ENCODE measurements at regions not wholly inside any gene's neighbourhood (a gene's known extent, or its start where the extent isn't known, plus 50 kb on each side); places are given as distances from the start of the nearest gene placed in this dataset.

GRCh38 chr20:11436113-11436905 is 481.4 kb upstream of the BTBD3 start:
- TF ChIP-seq CTCF (IDR thresholded peaks at IDR 0.05; ENCODE audit: low read length, missing control alignments): no peak
- DNase-seq (ENCODE audit: low read depth): no peak
- no peak overlapping the region for H3K4me3 ChIP-seq (replicated peaks; ENCODE audit: low read depth, low read length)

- H3K4me3 ChIP-seq (replicated peaks; ENCODE audit: low read depth, low read length): no peak overlapping the region
- TF ChIP-seq CTCF (IDR thresholded peaks at IDR 0.05; ENCODE audit: low read length, missing control alignments): no peak
- no peak for DNase-seq (ENCODE audit: low read depth)
Measured at GRCh38 chr20:11437090-11437489, 480.6 kb upstream of the BTBD3 start.

GRCh38 chr20:11437611-11438380 is 479.9 kb upstream of the BTBD3 start:
- no peak for TF ChIP-seq CTCF (IDR thresholded peaks at IDR 0.05; ENCODE audit: low read length, missing control alignments)
- no peak for DNase-seq (ENCODE audit: low read depth)
- no peak overlapping the region for H3K4me3 ChIP-seq (replicated peaks; ENCODE audit: low read depth, low read length)

- no peak for DNase-seq (ENCODE audit: low read depth)
- H3K4me3 ChIP-seq (replicated peaks; ENCODE audit: low read depth, low read length): no peak overlapping the region
- TF ChIP-seq CTCF (IDR thresholded peaks at IDR 0.05; ENCODE audit: low read length, missing control alignments): no peak
Measured at GRCh38 chr20:11438412-11438811, 479.3 kb upstream of the BTBD3 start.

GRCh38 chr20:11443382-11444119 is 474.1 kb upstream of the BTBD3 start:
- no peak for TF ChIP-seq CTCF (IDR thresholded peaks at IDR 0.05; ENCODE audit: low read length, missing control alignments)
- no peak for DNase-seq (ENCODE audit: low read depth)
- no peak overlapping the region for H3K4me3 ChIP-seq (replicated peaks; ENCODE audit: low read depth, low read length)

DNA sequence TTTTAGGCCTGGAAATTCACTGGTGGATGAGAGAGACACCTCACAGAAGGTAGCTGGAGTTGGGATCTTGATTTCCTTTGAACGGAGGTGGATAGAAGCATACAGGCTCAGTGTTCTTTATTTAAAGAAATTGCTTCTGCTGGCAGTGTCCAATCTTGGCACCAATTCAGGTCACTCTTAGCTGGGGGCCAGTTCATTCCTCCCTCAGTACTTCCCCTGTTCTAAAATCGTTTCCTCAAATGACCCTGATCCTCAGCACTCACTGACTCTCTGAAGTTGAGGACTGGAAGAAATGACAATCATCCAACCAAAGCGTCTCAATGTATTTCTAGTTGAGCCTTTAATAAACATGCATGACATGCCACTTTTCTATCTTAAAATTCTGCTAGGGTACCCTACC is 472.5 kb upstream of the BTBD3 start:
- no peak for DNase-seq (ENCODE audit: low read depth)
- TF ChIP-seq CTCF (IDR thresholded peaks at IDR 0.05; ENCODE audit: low read length, missing control alignments): no peak
- no peak overlapping the region for H3K4me3 ChIP-seq (replicated peaks; ENCODE audit: low read depth, low read length)

Data from fibroblast of pulmonary artery (primary cell).